Testis (tissue), 2 donors: ENCODE measurements at regions not wholly inside any gene's neighbourhood (a gene's known extent, or its start where the extent isn't known, plus 50 kb on each side); places are given as distances from the start of the nearest gene placed in this dataset.
"Not testable (repeated sequence)": the region's sequence is repeated elsewhere in the genome, so short reads cannot be mapped to it uniquely, and the experiment has no call there.

Experiments used
- POLR2A ChIP-seq: fragments of 450-650 bp; IDR thresholded peaks from one replicate; pipeline ENCODE4 v1.6.1; 2017; ENCODE audit warnings: antibody characterized with exemption, mild to moderate bottlenecking, moderate library complexity
- TF ChIP-seq, protein P1 (sequence below), 3 experiments: fragments of 450-650 bp in 2 of 3; fragments of 200-600 bp in 1 of 3; sonication (generic) in 1 of 3; IDR thresholded peaks; one replicate each; pipeline ENCODE4 v1.5.1; 2016 to 2019; ENCODE audit warnings: antibody characterized with exemption in 3 of 3, mild to moderate bottlenecking in 2 of 3, moderate library complexity in 1 of 3

GRCh38 chr14:19097750-19098149 lies 130.5 kb downstream of the POTEM start:
- TF ChIP-seq POLR2A: not testable (repeated sequence)
- TF ChIP-seq, protein P1, sequence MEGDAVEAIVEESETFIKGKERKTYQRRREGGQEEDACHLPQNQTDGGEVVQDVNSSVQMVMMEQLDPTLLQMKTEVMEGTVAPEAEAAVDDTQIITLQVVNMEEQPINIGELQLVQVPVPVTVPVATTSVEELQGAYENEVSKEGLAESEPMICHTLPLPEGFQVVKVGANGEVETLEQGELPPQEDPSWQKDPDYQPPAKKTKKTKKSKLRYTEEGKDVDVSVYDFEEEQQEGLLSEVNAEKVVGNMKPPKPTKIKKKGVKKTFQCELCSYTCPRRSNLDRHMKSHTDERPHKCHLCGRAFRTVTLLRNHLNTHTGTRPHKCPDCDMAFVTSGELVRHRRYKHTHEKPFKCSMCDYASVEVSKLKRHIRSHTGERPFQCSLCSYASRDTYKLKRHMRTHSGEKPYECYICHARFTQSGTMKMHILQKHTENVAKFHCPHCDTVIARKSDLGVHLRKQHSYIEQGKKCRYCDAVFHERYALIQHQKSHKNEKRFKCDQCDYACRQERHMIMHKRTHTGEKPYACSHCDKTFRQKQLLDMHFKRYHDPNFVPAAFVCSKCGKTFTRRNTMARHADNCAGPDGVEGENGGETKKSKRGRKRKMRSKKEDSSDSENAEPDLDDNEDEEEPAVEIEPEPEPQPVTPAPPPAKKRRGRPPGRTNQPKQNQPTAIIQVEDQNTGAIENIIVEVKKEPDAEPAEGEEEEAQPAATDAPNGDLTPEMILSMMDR (IDR thresholded peaks at IDR 0.05): not testable (repeated sequence)
